Hindlimb muscle (tissue), 1 donor: ENCODE measurements at regions not wholly inside any gene's neighbourhood (a gene's known extent, or its start where the extent isn't known, plus 50 kb on each side); places are given as distances from the start of the nearest gene placed in this dataset.
"Not testable (repeated sequence)": the region's sequence is repeated elsewhere in the genome, so short reads cannot be mapped to it uniquely, and the experiment has no call there.

Experiments
- DNase-seq: peaks from one replicate; pipeline ENCODE4 v3.0.0-alpha.2; 2013

DNA sequence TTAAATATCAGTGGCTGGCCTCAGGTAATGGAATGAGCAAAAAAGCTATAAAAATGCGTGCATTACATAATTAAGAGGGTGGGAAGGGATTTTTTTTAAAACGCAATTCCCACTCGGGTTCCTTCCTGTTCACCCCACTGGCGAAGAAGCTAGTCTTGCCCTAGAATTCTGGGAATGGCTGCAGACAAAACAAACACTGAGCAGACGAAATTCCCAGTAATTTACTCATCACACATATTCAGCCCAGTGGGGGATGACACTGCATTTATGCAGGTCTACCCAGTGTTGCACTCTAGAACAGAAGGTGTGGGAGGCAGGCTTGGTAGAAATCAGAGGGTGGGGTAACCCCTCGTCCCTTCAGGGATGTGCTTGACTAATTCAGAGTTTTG is 2695.0 kb upstream of the DEFB115 start:
- no peak for DNase-seq

DNA sequence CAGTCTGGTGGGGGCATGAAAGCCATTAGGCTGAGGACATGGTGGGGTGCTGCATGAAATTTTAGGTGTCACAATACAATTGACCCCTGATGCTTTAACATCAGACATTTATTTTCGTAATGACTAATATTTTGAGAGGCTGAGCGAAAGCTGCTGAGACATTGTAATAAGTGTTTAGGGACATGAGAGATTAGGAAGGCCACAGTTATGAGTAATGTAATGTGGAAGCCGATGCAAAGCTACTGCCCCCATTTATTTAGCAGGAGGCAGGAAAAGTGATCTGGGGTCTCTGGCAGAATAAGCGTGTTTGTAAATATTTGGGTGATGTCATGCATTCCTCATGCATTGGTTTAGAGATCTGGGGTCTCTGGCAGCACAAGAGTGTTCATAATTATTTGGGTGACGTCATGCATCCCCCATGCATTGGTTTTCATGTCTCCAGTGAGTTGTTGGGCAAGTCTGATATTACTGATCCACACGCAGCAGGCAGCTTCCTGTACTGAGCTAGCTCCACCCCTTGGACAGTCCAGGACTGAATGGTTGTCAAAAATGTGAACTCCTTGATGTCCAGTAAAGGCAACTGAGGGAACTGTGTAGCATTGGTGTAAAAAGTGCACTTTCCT is 2694.5 kb upstream of the DEFB115 start:
- DNase-seq, result not testable (repeated sequence)

DNA sequence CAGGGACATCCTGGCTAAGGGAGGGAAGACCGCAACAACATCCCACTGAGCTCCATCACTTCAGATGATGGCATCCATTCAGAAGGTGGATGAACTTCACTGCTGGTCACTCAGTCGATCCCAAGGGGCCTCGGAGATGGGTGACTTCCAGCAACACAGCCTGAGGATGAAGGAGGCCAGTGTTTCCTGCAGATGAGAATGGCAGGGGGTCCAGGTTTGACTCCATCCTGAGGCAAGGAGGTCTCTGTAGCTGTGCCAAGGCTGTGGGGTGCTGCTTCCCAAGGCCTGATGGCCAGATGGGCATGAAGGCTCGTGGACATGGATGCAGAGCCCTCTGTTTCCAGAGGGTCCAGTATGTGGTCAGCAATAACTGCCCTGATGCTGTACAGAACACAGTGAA is 2693.4 kb upstream of the DEFB115 start:
- not testable (repeated sequence) for DNase-seq

DNA sequence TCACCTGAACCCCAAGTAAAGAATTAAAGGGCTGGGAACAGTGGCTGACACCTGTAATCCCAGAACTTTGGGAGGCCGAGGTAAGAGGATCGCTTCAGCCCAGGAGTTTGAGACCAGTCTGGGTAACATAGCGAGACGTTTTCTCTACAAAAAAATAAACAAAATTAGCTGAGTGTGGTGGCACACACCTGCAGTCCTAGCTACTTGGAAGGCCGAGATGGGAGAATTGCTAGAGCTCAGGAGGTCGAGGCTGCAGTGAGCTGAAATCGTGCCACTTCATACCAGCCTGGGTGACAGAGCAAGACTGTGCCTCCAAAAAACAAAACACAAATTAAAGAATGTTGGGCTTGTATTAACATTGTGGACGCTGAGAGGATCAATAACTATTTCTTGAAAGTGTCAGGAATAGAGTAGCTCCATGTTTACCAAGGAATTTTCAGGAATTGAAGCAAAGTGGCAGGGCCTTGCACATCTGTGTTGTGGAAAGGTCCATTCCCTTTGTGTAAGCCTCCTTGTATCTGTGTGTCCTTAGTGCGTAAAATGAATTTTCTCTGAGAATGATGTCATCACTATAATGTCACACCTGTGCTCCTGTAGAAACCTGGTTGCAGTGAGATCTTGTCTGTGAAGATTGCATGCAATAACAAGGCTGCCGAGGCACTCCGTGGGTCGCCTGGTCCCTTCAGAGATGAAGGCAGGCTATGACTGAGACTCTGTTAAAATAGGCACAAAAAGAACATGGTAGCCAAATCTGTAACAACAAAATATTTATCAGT is 2692.6 kb upstream of the DEFB115 start:
- DNase-seq, result not testable (repeated sequence)

DNA sequence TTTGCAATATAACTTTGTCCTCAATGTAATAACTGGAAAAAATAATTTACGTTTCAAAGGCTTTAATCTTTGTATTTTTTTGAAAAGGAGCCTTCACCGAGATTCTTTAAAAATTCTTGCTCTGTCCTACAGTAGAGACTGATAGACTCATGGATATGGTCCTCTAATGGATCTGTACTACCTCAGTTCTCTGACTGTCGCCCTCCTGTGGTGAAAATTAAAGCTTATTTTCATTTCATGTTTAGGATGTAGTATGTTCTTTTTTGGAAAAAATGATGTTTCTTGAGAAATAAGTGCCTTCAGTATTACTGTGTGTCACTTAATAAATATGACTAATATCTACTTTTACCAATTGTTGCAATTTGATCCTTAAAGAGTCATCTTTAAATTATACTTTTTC is 2681.5 kb upstream of the DEFB115 start:
- not testable (repeated sequence) for DNase-seq

DNA sequence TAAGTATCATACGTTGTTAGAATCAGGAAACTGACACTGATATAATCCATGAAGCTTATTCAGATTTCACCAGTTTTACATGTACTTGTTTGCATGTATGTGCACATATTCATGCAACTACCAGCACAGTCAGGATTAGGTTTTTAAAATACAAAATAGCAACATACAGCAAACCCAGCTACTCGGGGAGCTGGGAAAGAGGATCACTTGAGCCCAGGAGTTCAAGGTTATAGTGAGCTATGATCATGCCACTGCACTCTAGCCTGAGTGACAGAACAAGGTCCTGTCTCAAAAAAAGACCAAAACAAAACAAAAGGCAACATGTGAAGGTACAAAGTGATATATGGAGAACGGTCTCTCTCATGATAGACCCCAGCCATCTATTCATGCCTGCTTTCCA is 2665.8 kb upstream of the DEFB115 start:
- DNase-seq, result not testable (repeated sequence)

DNA sequence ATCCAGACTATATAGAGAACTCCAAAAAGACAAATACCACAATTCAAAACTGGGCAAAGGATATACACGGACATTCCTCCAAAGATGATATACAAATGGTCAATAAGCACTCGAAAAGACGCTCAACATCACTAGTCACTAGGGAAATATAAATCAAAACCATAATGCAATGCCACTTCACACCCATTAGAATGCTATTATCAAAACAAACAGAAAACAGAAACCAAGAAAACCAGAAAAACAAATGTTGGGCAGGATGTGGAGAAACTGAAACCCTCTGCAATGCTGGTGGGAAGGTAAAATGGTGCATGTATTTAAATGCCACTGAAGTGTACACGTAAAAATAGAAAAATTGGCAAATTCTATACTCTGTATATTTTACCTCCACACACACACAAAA is 2664.1 kb upstream of the DEFB115 start:
- DNase-seq, result not testable (repeated sequence)

DNA sequence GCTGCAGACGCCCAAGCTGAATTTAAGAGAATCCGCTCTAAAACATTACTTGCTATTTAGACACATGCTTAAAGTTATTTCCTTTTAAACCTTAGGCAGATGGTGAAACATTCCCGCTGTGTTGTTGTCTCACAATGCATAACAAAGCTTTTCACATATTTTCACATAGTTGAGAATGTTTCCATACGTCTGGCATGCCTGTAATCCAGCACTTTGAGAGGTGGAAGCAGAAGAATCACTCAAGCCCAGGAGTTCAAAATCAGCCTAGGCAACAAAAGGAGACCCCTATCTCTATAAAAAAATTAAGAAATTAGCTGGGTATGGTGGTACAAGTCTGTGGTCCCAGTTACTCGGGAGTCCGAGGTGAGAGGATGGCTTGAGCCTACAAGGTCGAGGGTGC is 2663.0 kb upstream of the DEFB115 start:
- DNase-seq, result not testable (repeated sequence)

DNA sequence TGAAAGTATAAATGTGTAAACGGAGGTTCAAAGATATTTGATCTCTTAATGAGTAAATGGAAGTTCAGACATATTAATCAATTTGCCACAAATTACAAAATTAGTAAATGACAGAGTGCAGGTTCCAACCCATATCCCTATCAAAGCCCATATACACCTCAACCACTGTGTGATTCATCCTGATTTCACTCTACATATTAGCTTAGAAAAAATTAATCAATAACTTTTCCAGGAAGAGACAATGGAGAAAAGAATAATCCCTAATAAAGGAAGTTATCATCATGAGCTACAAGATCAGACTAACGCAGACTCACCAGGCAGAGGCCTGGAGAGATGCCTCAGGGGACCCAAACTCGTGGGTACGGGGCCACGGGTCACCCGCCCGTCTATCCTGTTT is 2655.5 kb upstream of the DEFB115 start:
- DNase-seq, result not testable (repeated sequence)

DNA sequence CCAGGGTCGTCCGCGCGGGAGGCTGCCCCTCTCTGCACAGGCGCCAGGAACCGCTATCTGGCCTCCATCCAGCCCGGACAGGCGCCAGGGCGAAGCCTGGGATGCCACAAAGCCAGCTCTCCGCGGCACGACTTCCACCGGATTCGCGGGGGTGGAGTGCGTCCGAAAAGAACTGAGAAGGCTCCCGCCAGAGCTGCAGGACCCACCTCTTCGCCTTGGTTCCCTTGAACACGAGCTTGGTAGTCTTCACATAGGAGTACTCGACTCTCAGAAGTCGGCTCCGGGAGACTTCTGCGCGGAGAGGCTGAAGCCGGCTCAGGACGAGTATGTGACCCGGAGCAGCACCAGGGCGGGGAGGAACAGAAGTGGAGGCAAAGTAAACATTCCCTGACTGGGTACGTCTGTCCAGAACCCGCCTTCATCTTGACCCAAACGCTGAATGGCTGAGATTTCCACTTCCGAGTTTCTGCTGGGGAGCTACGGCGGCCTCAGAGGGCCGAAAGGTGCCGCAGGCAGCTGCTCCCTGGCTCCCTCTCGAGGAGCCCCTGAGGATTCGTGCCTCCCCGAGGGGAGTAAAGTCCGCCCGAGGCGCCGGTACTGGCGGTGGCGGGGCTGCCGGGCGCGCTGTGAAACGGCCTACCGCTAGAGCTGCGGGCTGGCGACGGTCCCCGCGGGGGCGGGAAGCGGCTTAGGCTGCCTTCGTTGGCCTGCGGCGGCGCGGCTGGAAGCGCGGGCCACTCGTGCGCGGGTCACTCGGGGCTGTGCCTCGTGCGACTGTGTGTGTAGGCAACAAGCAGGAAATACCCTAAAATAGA is 2654.9 kb upstream of the DEFB115 start:
- peak; percentile 86 for DNase-seq

DNA sequence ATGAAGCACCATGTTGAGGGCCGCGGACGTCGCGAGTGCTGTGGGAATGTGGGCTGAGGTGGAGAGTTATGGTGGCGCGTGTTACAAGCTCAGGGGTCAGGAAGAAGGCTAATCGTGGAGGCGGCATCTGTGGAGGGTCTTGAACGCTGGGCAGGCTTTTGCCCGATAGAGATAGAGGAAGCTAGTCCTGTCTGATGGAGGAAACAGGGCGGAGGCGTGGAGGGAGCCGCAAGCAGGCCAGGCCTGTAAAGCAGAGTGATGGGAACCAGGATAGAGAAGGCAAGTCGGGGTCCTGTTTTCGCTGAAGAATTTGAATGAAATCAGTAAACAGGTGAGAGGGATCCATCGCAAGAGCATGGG is 2654.3 kb upstream of the DEFB115 start:
- DNase-seq, result not testable (repeated sequence)

DNA sequence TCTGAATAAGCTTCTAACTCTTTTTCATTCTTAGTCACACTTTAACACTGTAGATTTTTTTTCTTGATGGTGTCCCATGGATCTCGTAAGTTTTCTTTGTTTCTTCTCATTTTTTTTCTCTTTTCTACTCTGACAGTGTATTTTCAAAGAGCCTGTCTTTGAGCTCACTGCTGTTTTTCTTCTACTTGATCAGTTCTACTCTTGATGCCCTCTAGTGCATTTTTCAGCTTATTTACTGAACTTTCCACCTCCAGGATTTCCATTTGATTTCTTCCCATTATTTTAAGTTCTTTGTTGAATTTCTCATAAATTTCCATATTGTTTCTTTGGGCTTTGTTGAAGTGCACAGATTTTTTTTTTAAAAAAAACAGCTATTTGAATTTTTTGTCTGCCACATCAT is 2641.1 kb upstream of the DEFB115 start:
- DNase-seq, result no peak

DNA sequence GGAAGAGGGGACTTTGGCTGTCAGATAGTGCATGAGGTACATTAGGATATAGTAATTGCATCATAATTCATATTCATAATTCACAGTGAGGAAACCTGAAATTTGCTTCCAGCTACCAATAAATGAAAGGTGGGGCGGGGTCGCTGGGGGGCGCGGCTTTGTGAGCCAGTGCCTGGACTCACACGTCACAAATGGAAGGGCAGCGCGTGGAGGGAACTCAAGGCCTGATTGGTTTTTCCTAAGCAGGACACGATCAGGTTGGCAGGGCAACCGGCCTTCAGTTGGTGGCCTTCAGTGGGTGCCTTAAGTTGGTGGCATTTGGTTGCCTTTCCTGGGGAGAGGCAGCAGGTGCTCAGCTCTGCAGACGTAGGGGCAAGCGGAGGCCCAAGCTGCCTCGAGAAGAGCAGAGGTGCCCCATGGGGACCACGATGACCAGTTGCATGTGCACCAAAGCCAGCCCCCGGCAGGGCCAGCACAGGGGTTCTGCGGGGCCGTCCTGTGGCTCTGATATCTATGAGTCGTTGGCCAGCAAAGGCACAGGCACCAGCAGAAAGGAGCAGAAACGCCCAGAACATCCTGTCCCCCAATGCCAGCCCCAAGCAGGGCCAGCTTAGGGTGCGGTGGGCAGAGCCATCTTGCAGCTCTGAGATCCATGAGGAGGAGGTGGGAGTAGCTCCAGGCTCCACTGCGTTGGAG is 2637.4 kb upstream of the DEFB115 start:
- DNase-seq, result not testable (repeated sequence)

DNA sequence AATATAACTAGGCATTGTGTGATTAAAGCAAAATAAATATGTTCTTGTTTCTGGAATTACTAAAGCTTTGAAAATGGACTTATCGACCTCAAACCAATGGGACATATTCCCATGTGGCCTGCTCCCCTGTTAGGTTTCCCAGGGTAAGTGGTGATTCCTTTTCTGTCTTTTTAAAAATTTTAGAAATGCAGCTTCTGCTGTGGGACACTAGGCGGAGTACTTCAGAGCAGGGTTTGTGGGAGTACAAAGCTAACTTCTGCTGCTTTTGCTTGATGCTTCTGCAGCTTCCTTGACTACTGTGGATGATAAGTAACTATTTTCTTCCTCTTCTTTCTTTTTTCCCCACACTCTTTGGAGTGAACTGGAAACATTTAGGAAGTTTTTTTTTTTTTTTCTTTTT is 2632.4 kb upstream of the DEFB115 start:
- DNase-seq, result not testable (repeated sequence)

DNA sequence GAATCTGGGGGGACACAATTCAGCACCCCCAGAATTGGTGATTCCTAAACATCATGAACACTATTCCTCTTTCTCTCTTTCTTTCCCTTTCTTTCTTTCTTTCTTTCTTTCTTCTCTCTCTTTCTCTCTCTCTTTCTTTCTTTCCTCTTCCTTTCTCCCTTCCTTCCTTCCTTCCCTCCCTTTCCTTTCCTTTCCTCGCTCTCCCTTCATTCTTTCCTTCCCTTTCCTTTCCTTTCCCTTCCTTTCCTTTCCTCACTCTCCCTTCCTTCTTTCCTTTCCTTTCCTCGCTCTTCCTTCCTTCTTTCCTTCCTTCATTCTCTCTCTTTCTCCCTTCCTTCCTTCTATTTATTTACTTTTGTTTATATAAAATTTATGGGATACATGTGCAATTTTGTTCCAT is 2616.6 kb upstream of the DEFB115 start:
- DNase-seq, result not testable (repeated sequence)
